Hepatocyte (in vitro differentiated cells): ENCODE measurements at regions not wholly inside any gene's neighbourhood (a gene's known extent, or its start where the extent isn't known, plus 50 kb on each side); places are given as distances from the start of the nearest gene placed in this dataset.

ENCODE experiments used
- EZH2 ChIP-seq: fragments of 200-600 bp; sonication (generic); IDR thresholded peaks from 2 replicates; pipeline ENCODE4 v1.6.1; 2016; ENCODE audit warnings: antibody characterized with exemption, mild to moderate bottlenecking, borderline replicate concordance
- EZH2phosphoT487 ChIP-seq: fragments of 200-600 bp; sonication (generic); IDR thresholded peaks from one replicate; pipeline ENCODE4 v1.6.1; 2018; ENCODE audit warnings: antibody characterized with exemption, mild to moderate bottlenecking, low read depth, moderate library complexity; ENCODE audit not compliant: unreplicated experiment, severe bottlenecking
- TF ChIP-seq, protein P1 (sequence below): fragments of 200-600 bp; sonication (generic); IDR thresholded peaks from 2 replicates; pipeline ENCODE4 v1.5.1; 2016; ENCODE audit warnings: antibody characterized with exemption, mild to moderate bottlenecking; ENCODE audit not compliant: poor library complexity

DNA sequence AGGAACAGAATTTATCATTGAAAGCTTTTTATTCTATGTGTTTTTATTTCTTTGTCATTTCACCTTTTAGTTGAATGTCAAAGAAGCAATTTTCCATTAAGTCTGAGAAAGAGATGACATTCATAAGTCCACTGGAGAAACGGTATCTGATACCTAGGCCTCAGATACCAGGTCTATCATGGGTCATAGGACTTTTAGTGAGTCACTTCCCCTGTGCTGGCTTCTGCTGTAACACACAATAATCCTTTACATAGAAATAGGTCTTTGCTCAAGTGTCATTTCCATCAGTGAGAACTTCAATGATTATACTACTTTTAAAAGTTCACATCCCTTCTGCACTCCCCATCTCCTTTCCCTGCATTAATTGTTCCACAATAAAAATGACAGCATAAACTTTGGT, 125.5 kb upstream of the ARMCX2 start:
- TF ChIP-seq EZH2 (no peak), EZH2phosphoT487 (no peak)
- TF ChIP-seq, protein P1, sequence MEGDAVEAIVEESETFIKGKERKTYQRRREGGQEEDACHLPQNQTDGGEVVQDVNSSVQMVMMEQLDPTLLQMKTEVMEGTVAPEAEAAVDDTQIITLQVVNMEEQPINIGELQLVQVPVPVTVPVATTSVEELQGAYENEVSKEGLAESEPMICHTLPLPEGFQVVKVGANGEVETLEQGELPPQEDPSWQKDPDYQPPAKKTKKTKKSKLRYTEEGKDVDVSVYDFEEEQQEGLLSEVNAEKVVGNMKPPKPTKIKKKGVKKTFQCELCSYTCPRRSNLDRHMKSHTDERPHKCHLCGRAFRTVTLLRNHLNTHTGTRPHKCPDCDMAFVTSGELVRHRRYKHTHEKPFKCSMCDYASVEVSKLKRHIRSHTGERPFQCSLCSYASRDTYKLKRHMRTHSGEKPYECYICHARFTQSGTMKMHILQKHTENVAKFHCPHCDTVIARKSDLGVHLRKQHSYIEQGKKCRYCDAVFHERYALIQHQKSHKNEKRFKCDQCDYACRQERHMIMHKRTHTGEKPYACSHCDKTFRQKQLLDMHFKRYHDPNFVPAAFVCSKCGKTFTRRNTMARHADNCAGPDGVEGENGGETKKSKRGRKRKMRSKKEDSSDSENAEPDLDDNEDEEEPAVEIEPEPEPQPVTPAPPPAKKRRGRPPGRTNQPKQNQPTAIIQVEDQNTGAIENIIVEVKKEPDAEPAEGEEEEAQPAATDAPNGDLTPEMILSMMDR, result no peak
